Activated CD4-positive, alpha-beta T cell treated with anti-CD3 and anti-CD28 coated beads, Interleukin-2, amount 10 ng/mL, durations not matched to agents 7 days and 5 days (primary cell): ENCODE measurements at regions not wholly inside any gene's neighbourhood (a gene's known extent, or its start where the extent isn't known, plus 50 kb on each side); places are given as distances from the start of the nearest gene placed in this dataset.

Experiments
- CTCF ChIA-PET: fragments of 350-600 bp; sonication (Branson Sonifier 250); formaldehyde crosslinking; loops from one replicate; lab custom pipeline; 2021; ENCODE audit warnings: antibody characterized with exemption; lab: Charles Lee
- POLR2A ChIA-PET: fragments of 350-600 bp; sonication (Branson Sonifier 250); formaldehyde crosslinking; loops from one replicate; lab custom pipeline; 2021; ENCODE audit warnings: antibody characterized with exemption; lab: Charles Lee
- DNase-seq: peaks from one replicate; pipeline ENCODE4 v3.0.0-alpha.2; 2020
- H3K27ac Mint-ChIP-seq: one replicate; pipeline ENCODE4 v1.8.0; 2021; ENCODE audit warnings: mild to moderate bottlenecking, moderate library complexity, mixed read lengths
- H3K27me3 Mint-ChIP-seq: one replicate; pipeline ENCODE4 v1.8.0; 2021; ENCODE audit warnings: mixed read lengths
- H3K36me3 Mint-ChIP-seq: one replicate; pipeline ENCODE4 v1.8.0; 2021; ENCODE audit warnings: low read depth, mixed read lengths
- H3K4me1 Mint-ChIP-seq: one replicate; pipeline ENCODE4 v1.8.0; 2021; ENCODE audit warnings: mixed read lengths
- H3K4me3 Mint-ChIP-seq: one replicate; pipeline ENCODE4 v1.8.0; 2021; ENCODE audit warnings: mild to moderate bottlenecking, moderate library complexity, mixed read lengths
- H3K9me3 Mint-ChIP-seq: one replicate; pipeline ENCODE4 v1.8.0; 2021; ENCODE audit warnings: mixed read lengths

DNA sequence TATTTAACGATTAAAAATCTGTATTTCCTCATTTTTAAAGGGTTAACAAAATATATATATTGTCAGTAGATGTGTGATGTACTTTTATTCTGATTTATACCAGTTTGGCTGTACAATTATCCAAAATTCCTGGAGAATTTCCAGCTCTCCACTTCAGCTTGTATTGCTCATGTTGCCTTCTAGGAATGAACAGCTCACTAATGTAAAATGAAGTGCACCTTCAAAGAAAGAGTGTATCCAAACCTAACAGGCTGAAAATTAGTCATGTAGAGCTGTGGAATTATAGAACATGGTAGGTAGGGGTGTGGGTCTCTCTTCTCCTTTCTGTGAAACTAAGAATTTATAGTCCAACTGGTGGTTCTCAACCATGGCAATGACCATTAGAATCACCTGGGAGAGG, 362.0 kb downstream of the ETNK1 start:
- H3K4me3 Mint-ChIP-seq = no peak overlapping the region
- H3K9me3 Mint-ChIP-seq = no peaks in the 10 kb centered on the region
- POLR2A ChIA-PET = no interaction called here
- no peaks in the 10 kb centered on the region for H3K4me1 Mint-ChIP-seq
- no peak for DNase-seq
- no peaks in the 10 kb centered on the region for H3K36me3 Mint-ChIP-seq
- no peak overlapping the region for H3K27ac Mint-ChIP-seq
- H3K27me3 Mint-ChIP-seq = no peaks in the 10 kb centered on the region
- CTCF ChIA-PET = no interaction called here

DNA sequence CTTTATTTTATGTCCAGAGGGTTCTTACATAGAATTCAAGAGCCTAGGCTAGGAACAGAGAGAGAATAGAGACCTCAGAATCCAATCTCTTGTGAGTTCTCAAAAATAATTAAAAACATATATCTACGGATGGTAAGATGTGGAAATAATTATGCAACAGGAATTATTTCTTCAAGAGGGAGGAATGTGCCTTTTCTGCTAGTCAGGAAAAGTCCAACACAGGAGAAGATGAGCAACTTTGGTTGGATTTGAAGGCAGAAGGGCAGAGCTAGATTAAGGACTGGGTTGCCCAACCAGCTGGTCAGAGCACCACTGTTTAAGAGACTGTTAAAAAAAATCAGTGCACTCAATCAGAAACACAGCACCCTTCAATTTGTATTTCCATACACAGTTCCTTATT, 365.5 kb downstream of the ETNK1 start:
- no peak for DNase-seq
- POLR2A ChIA-PET = no interaction called here
- Mint-ChIP-seq H3K4me3 (no peak overlapping the region), H3K4me1 (no peaks in the 10 kb centered on the region), H3K36me3 (no peaks in the 10 kb centered on the region), H3K27ac (no peak overlapping the region), H3K27me3 (no peaks in the 10 kb centered on the region), H3K9me3 (no peaks in the 10 kb centered on the region)
- CTCF ChIA-PET = no interaction called here

DNA sequence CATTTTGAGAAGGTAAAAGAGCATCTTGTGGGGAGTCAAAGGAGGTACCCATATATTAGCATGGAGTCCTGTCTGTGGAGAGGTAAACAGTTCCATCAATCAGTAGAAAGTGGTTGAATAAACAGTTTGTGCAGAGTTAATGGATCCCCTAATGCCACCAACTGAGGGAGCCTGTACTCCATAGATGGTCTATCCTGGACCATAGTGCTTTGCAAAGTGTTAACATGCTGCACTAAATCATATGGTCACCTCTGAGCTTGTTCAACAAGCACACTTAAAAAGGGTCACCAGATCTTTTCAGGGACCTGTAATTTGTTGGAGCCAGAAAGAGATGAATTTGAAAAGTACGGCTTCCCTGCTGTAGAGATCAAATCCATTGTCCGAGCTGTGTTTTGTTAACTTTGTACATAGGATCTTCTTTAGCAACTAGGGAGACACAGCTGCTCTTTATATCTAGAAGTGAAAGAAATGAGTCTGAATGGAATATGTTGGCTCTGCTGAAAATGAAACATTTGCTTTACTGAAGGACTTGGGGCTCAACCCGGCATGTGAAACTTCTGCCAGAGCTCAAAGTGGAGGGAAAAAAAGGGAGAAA, 366.4 kb downstream of the ETNK1 start:
- H3K27me3 Mint-ChIP-seq = no peaks in the 10 kb centered on the region
- H3K27ac Mint-ChIP-seq = no peak overlapping the region
- no peaks in the 10 kb centered on the region for H3K4me1 Mint-ChIP-seq
- no peaks in the 10 kb centered on the region for H3K36me3 Mint-ChIP-seq
- no peak overlapping the region for H3K4me3 Mint-ChIP-seq
- CTCF ChIA-PET = no interaction called here
- DNase-seq = no peak
- H3K9me3 Mint-ChIP-seq = no peaks in the 10 kb centered on the region
- POLR2A ChIA-PET = no interaction called here

DNA sequence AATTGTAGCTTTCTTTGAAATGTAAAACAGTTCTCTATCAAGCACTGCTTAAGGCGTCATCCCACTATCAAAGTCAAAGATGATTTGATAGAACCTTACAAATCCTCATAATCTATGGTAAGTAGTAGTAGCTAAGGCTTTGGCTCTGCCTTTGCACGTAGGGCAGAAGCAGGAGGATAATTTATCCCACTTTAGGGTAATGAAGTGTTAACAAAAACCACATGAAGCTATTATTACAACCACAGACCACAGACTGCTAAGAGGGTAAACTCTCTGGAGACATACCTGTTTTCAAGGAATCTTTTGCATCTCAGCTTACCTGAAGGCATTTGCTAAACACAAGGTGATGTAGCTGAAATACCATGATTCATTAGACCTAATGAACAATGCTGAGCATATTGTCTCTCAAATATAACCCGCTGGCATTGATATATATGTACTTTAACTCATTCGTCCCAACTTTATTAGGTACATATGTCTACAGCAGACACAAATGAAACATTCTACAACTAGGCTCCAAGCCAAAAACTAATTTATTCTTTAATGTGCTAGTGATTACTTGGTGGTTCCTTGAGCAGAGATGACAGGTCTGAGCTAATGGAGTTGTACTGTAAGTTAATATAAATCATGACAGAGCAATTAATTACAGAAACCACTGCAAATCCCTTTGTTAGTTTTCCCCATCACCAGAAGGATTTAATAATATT, 368.8 kb downstream of the ETNK1 start:
- H3K4me3 Mint-ChIP-seq = no peak overlapping the region
- no peaks in the 10 kb centered on the region for H3K9me3 Mint-ChIP-seq
- ChIA-PET CTCF (no interaction called here), POLR2A (no interaction called here)
- no peaks in the 10 kb centered on the region for H3K36me3 Mint-ChIP-seq
- H3K27ac Mint-ChIP-seq = no peak overlapping the region
- no peaks in the 10 kb centered on the region for H3K4me1 Mint-ChIP-seq
- DNase-seq = no peak
- H3K27me3 Mint-ChIP-seq = no peaks in the 10 kb centered on the region

DNA sequence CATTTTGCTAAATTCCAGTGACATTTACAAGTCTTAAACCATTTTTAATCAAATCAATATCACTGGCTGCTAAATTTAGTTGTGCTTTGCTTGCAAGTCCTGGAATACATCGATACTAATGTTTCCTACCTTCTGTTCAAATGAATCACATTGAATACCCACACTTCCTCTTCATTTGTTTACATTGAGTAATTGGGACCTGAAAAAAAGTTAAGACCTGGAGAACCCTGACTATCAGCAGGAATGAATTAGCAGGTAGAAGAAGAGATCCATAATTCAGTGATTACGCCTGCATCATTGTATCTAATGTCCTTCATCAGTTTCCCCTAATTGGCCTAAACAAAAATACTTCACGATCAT, 369.3 kb downstream of the ETNK1 start:
- Mint-ChIP-seq H3K27ac (no peak overlapping the region), H3K27me3 (no peaks in the 10 kb centered on the region), H3K36me3 (no peaks in the 10 kb centered on the region), H3K9me3 (no peaks in the 10 kb centered on the region), H3K4me1 (no peaks in the 10 kb centered on the region), H3K4me3 (no peak overlapping the region)
- DNase-seq = no peak
- POLR2A ChIA-PET = no interaction called here
- CTCF ChIA-PET = no interaction called here

DNA sequence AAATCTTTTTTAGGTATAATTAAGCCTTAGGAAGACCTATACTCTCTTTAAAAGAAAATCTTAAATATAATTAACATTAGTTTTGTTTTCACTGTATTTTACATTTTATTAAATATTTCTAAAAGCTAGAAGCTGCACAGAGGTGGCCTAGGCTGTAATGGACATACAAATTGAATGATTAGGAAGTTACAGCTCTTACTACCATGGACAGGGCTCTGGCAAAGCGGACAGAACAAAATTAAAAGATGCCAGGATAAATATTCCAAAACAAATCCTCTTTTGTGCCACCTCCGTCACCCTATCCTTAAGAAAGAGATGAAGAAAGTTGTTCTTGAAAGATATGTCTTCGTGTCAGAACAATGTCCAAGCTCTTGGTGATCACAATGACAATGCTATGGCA, 376.5 kb downstream of the ETNK1 start:
- POLR2A ChIA-PET = no interaction called here
- H3K9me3 Mint-ChIP-seq = no peaks in the 10 kb centered on the region
- no peak for DNase-seq
- no peak overlapping the region for H3K27ac Mint-ChIP-seq
- no peaks in the 10 kb centered on the region for H3K36me3 Mint-ChIP-seq
- no peak overlapping the region for H3K4me3 Mint-ChIP-seq
- no peaks in the 10 kb centered on the region for H3K27me3 Mint-ChIP-seq
- no peaks in the 10 kb centered on the region for H3K4me1 Mint-ChIP-seq
- CTCF ChIA-PET = no interaction called here

DNA sequence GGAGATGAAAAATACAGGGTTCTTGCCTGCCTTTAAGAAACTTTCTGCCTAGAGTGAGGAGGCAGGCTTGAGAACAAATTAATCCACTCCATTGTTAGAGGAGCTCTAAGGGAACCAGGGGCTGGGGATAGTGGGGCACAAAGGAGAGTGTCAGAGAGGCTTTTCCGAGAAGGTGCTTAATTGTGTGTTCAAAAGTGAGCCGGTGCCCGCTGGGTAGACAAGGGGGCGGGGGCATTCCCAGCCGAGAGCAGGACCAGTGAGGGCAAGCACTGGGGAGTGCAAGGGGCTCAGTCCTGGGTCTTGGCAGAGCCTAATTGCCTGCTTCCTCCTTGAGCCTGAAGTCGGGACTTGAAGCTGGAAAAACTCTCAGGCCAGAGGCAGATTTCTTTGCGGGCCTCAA, 377.4 kb downstream of the ETNK1 start:
- Mint-ChIP-seq H3K9me3 (no peaks in the 10 kb centered on the region), H3K27ac (no peak overlapping the region), H3K27me3 (no peaks in the 10 kb centered on the region), H3K4me1 (no peaks in the 10 kb centered on the region), H3K4me3 (no peak overlapping the region), H3K36me3 (no peaks in the 10 kb centered on the region)
- ChIA-PET POLR2A (no interaction called here), CTCF (no interaction called here)
- no peak for DNase-seq

DNA sequence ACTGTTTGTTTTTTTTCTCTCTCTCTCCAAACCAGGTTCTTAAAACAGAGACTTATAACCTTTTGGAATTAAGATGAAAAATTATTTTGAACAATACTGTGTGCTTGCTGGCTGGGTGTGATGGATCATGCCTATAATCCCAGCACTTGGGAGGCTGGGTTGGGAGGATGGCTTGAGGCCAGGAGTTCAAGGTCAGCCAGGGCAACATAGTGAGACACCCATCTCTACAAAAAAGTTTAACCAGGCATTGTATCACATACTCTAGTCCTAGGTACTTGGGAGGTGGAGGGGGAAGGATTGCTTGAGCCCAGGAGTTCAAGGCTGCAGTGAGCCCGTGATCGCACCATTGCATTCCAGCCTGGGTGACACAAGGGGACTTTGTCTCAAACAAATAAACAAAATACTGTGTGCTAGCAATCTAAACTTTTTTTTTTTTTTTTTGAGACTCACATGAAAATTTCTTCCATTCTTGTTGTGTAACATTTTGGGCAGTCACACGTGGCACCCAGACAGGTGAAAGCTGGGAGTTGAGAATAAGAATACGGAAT, 379.6 kb downstream of the ETNK1 start:
- H3K4me1 Mint-ChIP-seq = no peaks in the 10 kb centered on the region
- ChIA-PET CTCF (no interaction called here), POLR2A (no interaction called here)
- no peak for DNase-seq
- no peak overlapping the region for H3K4me3 Mint-ChIP-seq
- H3K9me3 Mint-ChIP-seq = no peaks in the 10 kb centered on the region
- H3K27me3 Mint-ChIP-seq = no peaks in the 10 kb centered on the region
- no peak overlapping the region for H3K27ac Mint-ChIP-seq
- H3K36me3 Mint-ChIP-seq = no peaks in the 10 kb centered on the region

DNA sequence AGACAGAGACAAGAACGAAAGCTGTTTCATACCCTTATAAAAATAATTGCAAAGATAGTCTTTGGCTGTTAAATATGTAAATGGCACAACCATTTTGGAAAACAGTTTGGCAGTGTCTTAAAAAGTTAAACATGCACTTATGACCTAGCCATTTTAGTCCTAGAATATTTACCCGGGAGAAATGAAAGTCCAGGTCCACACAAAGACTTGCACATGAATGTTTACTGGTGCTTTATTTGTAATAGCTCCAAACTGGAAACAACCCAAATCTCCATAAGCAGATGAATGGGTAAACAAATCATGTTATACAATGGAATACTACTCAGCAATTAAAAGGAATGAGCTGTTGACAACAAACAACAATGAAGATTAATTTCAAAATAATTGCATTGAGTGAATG, 380.4 kb downstream of the ETNK1 start:
- no peak overlapping the region for H3K27ac Mint-ChIP-seq
- no peaks in the 10 kb centered on the region for H3K4me1 Mint-ChIP-seq
- no peak for DNase-seq
- ChIA-PET CTCF (no interaction called here), POLR2A (no interaction called here)
- H3K27me3 Mint-ChIP-seq = no peaks in the 10 kb centered on the region
- no peak overlapping the region for H3K4me3 Mint-ChIP-seq
- no peaks in the 10 kb centered on the region for H3K36me3 Mint-ChIP-seq
- no peaks in the 10 kb centered on the region for H3K9me3 Mint-ChIP-seq

DNA sequence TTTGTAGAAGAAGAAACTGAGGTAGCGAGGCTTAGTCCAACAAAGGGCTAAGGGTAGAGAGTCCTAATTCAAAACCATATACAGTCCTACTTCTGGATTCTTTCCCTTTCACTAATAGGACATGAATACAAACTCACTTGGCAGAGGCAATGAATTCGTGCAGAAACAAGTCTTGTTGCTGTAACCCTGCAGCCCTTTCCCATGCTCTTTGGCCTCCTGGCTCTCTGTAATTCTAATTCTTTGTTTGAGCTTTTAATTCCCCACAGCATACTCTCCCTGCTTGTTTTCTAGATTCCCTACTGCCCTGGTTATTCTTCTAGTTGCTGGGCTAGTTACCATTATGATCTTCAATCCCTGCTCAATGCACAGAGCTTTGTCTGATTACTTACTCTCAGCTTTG, 381.4 kb downstream of the ETNK1 start:
- no peak overlapping the region for H3K4me3 Mint-ChIP-seq
- H3K9me3 Mint-ChIP-seq = peaks cover 3% of the 10 kb centered on the region
- H3K27me3 Mint-ChIP-seq = no peaks in the 10 kb centered on the region
- DNase-seq = no peak
- ChIA-PET CTCF (interaction anchor here (0.6 kb wide), 1 partner anchor 467 kb away, joined by 4 read pairs; no protein-coding TSS in a partner anchor), POLR2A (no interaction called here)
- H3K27ac Mint-ChIP-seq = no peak overlapping the region
- no peaks in the 10 kb centered on the region for H3K36me3 Mint-ChIP-seq
- no peaks in the 10 kb centered on the region for H3K4me1 Mint-ChIP-seq

DNA sequence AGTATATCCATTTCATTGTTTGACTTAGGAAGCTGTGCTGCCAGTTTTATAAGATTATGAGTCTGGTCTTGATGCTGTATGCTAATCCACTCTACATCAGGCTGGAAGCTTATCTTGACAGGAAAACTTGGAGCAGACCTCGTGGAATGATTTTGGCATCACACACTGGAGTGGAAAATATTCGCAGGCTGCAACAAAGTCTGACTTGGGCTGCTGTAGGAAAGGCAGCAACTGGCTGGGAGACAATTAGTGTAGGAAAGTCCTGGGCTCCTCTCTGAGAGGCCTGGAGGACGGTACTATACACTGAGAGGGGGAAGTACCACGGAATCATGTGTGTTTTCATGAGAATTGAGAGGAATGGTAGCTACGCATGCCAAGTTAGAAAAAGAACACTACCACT, 383.7 kb downstream of the ETNK1 start:
- peaks cover 5% of the 10 kb centered on the region for H3K9me3 Mint-ChIP-seq
- ChIA-PET POLR2A (no interaction called here), CTCF (no interaction called here)
- H3K4me1 Mint-ChIP-seq = no peaks in the 10 kb centered on the region
- no peaks in the 10 kb centered on the region for H3K27me3 Mint-ChIP-seq
- DNase-seq = no peak
- no peak overlapping the region for H3K4me3 Mint-ChIP-seq
- no peak overlapping the region for H3K27ac Mint-ChIP-seq
- no peaks in the 10 kb centered on the region for H3K36me3 Mint-ChIP-seq

DNA sequence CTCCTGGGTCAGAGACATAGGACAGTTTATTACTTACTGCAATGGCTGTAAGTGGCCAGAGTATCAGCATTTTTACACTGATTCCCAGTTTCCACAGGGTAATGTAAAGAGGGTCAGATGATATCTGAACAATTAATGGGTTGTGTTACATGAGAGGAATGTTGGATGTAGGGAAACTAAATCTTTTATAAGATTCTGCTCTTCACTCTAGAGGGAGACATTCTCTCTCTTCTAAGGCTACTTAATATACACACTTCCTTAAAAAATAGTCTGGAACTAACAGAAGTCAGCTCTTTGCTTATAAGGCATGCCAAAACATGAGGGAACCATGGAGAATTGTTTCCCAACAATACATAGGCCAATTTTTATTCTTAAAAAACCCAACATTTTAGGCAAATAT, 389.8 kb downstream of the ETNK1 start:
- Mint-ChIP-seq H3K36me3 (no peaks in the 10 kb centered on the region), H3K4me3 (no peak overlapping the region), H3K9me3 (peaks cover 6% of the 10 kb centered on the region), H3K27me3 (peaks cover 3% of the 10 kb centered on the region), H3K4me1 (no peaks in the 10 kb centered on the region), H3K27ac (no peak overlapping the region)
- DNase-seq = no peak
- POLR2A ChIA-PET = no interaction called here
- CTCF ChIA-PET = no interaction called here

DNA sequence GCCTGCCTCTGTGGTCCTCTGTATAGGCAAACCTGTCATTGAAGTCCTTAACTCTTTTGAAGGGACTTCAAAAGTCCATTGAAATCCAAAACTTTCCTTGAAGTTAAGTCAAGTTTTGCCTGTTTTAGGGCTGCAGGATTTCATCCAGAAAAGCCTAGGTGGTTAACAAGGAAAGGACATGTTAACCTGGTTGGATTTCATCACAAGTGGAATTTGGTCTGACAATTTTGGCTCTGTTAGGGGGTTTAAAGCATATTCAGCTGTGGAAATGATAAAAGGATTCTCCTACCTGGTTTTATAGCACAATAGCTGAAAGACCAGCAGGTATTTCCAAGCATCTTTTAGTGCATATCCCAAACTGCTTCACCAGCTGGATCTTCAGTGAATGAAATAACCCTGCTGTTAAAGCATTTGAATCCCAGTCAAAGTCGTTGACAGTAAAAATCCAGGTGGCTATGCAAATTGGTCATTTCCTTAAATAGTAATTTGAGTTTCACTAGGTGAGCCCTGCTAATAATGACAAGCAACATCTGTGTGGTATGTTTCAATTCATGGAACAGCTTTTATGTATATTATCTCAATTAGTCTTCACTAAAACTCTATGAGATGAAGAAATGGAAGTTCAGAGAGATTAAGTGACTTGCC, 400.5 kb downstream of the ETNK1 start:
- POLR2A ChIA-PET = no interaction called here
- Mint-ChIP-seq H3K27ac (no peak overlapping the region), H3K4me3 (no peak overlapping the region), H3K4me1 (no peaks in the 10 kb centered on the region), H3K9me3 (no peaks in the 10 kb centered on the region), H3K36me3 (no peaks in the 10 kb centered on the region), H3K27me3 (no peaks in the 10 kb centered on the region)
- no peak for DNase-seq
- CTCF ChIA-PET = no interaction called here
